Femur (tissue), 1 donor: ENCODE measurements at regions not wholly inside any gene's neighbourhood (a gene's known extent, or its start where the extent isn't known, plus 50 kb on each side); places are given as distances from the start of the nearest gene placed in this dataset.

ENCODE experiments used
- DNase-seq: peaks from one replicate; pipeline ENCODE4 v3.0.0-alpha.2; 2017

- no peak for DNase-seq
Measured at GRCh38 chr3:139286241-139286640, 57.6 kb upstream of the MRPS22 start.

GRCh38 chr3:139286825-139287224 lies 57.0 kb upstream of the MRPS22 start:
- DNase-seq, result no peak

GRCh38 chr3:139287557-139287956 lies 56.3 kb upstream of the MRPS22 start:
- DNase-seq, result no peak

GRCh38 chr3:139288266-139288821 lies 55.5 kb upstream of the MRPS22 start:
- DNase-seq, result no peak

- no peak for DNase-seq
Measured at GRCh38 chr3:139289860-139290524, 53.8 kb upstream of the MRPS22 start.

- DNase-seq, result no peak
Measured at GRCh38 chr3:139291276-139292051, 52.4 kb upstream of the MRPS22 start.

- DNase-seq, result no peak
Measured at GRCh38 chr3:139292192-139292591, 51.6 kb upstream of the MRPS22 start.

- no peak for DNase-seq
Measured at GRCh38 chr3:139292711-139293664, 50.8 kb upstream of the MRPS22 start.

- DNase-seq, result no peak
Measured at GRCh38 chr3:139293665-139294023, 50.2 kb upstream of the MRPS22 start.
